Panc1 (cell line): ENCODE measurements at regions not wholly inside any gene's neighbourhood (a gene's known extent, or its start where the extent isn't known, plus 50 kb on each side); places are given as distances from the start of the nearest gene placed in this dataset.

Source experiments
- ATAC-seq: fragments of 200-7000 bp; cut with Tn5 transposase; 2 replicates; pipeline ENCODE4 v1.9.1; 2020; ENCODE audit warnings: mild to moderate bottlenecking, moderate library complexity
- BruUV-seq: library from RNA; stranded (reverse); fragments of 400-500 nt; replicated peaks from 2 replicates; lab custom pipeline; 2021; lab: Mats Ljungman, UMichigan
- CTCF ChIA-PET: fragments of 300-600 bp; sonication (Branson Sonifier 250); formaldehyde crosslinking; loops from one replicate; lab custom pipeline; 2022; ENCODE audit warnings: antibody characterized with exemption; lab: Charles Lee
- POLR2A ChIA-PET: fragments of 300-600 bp; sonication (Branson Sonifier 250); formaldehyde crosslinking; loops from one replicate; lab custom pipeline; 2022; ENCODE audit warnings: antibody characterized with exemption; lab: Charles Lee
- DNase-seq: peaks from one replicate; pipeline ENCODE4 v3.0.0-alpha.2; 2010; ENCODE audit warnings: low read depth, low spot score
- H3K27ac ChIP-seq: 2 replicates; pipeline ENCODE4 v1.5.1; 2011; ENCODE audit warnings: mild to moderate bottlenecking, low read length, inconsistent platforms
- H3K27me3 ChIP-seq: fragments of 200-500 bp; sonication (Bioruptor generic); 2 replicates; pipeline ENCODE4 v1.6.0; 2014; ENCODE audit warnings: low read length, inconsistent platforms; ENCODE audit not compliant: control insufficient read depth, insufficient read depth
- H3K36me3 ChIP-seq: fragments of 200-500 bp; sonication (Bioruptor generic); 2 replicates; pipeline ENCODE4 v1.5.1; 2014; ENCODE audit warnings: inconsistent platforms, mild to moderate bottlenecking, low read length, moderate library complexity; ENCODE audit not compliant: control insufficient read depth, insufficient read depth
- H3K4me1 ChIP-seq: 2 replicates; pipeline ENCODE4 v1.5.1; 2011; ENCODE audit warnings: inconsistent platforms, mild to moderate bottlenecking, low read length, moderate library complexity; ENCODE audit not compliant: control insufficient read depth, insufficient read depth
- H3K4me3 ChIP-seq, 2 experiments: 2 replicates each; pipeline ENCODE4 v1.5.1; 2011 to 2012; ENCODE audit warnings: low read depth in 2 of 2, low read length in 2 of 2, mild to moderate bottlenecking in 2 of 2, inconsistent platforms in 1 of 2, moderate library complexity in 1 of 2
- H3K9me3 ChIP-seq: fragments of 200-500 bp; sonication (Bioruptor generic); 2 replicates; pipeline ENCODE4 v1.5.1; 2014; ENCODE audit warnings: low read depth, mild to moderate bottlenecking, inconsistent platforms, low read length, moderate library complexity; ENCODE audit not compliant: control insufficient read depth, insufficient read depth
- CTCF ChIP-seq: fragments of 450-650 bp; IDR thresholded peaks from 2 replicates; pipeline ENCODE4 v1.5.1; 2017; ENCODE audit warnings: mild to moderate bottlenecking
- POLR2AphosphoS5 ChIP-seq: IDR thresholded peaks from 2 replicates; pipeline ENCODE4 v1.6.1; 2012; ENCODE audit warnings: mild to moderate bottlenecking, low read depth, low read length, moderate library complexity
- REST ChIP-seq, 2 experiments: IDR thresholded peaks; 2 replicates each; pipeline ENCODE4 v1.6.1; 2011 to 2012; ENCODE audit warnings: low read depth in 2 of 2, control low read depth in 1 of 2, low read length in 1 of 2, mild to moderate bottlenecking in 1 of 2, moderate library complexity in 1 of 2; ENCODE audit not compliant: insufficient read depth in 1 of 2
- SIN3A ChIP-seq: IDR thresholded peaks from 2 replicates; pipeline ENCODE4 v1.6.1; 2012; ENCODE audit warnings: low read depth, mild to moderate bottlenecking, low read length, moderate library complexity, borderline replicate concordance; ENCODE audit not compliant: insufficient read depth
- TCF7L2 ChIP-seq: IDR thresholded peaks from 2 replicates; pipeline ENCODE4 v1.6.1; 2011; ENCODE audit warnings: mild to moderate bottlenecking, low read depth, low read length, inconsistent platforms
- in situ Hi-C: cut with HindIII; loops from 2 replicates; pipeline ENCODE4 v1.10.0; 2016; ENCODE audit warnings: low sequenced_read_pairs, low pct_unique_long_range_greater_than_20kb
- intact Hi-C: fragments of 100-400 bp; cut with micrococcal nuclease; formaldehyde crosslinking; loops from one replicate; pipeline ENCODE4 v1.10.0; 2022; ENCODE audit not compliant: unreplicated experiment

GRCh38 chr5:174901336-174901735 lies 177.0 kb downstream of the MSX2 start:
- POLR2A ChIA-PET: no interaction called here

GRCh38 chr5:174900240-174900865 lies 176.0 kb downstream of the MSX2 start:
- CTCF ChIA-PET: no interaction called here
- H3K4me3 ChIP-seq: no peak overlapping the region
- no peak for DNase-seq
- in situ Hi-C loops: no loop called here
- no peaks in the 10 kb centered on the region for H3K36me3 ChIP-seq
- H3K27me3 ChIP-seq: no peaks in the 10 kb centered on the region
- no TSS peak for BruUV-seq
- H3K9me3 ChIP-seq: no peaks in the 10 kb centered on the region
- no peak for ATAC-seq
- TF ChIP-seq REST (IDR thresholded peaks at IDR 0.05; ENCODE audit: insufficient read depth in 1 of 2, low read depth in 2 of 2, low read length in 1 of 2): no peak
- no peak for TF ChIP-seq TCF7L2
- no peak for TF ChIP-seq SIN3A
- no peak for TF ChIP-seq CTCF
- TF ChIP-seq POLR2AphosphoS5: no peak
- intact Hi-C loops: no loop called here
- H3K27ac ChIP-seq: no peak overlapping the region
- POLR2A ChIA-PET: no interaction called here
- no peaks in the 10 kb centered on the region for H3K4me1 ChIP-seq

More at GRCh38 chr5:174901336-174901735, 177.0 kb downstream of the MSX2 start:
- Histone ChIP-seq H3K4me3 (no peak overlapping the region), H3K36me3 (no peaks in the 10 kb centered on the region), H3K9me3 (no peaks in the 10 kb centered on the region), H3K27ac (no peak overlapping the region), H3K27me3 (no peaks in the 10 kb centered on the region), H3K4me1 (no peaks in the 10 kb centered on the region)
- CTCF ChIA-PET: no interaction called here
- ATAC-seq: no peak
- DNase-seq: no peak
- intact Hi-C loops (no loop called here), in situ Hi-C loops (no loop called here)
- no peak for TF ChIP-seq REST (IDR thresholded peaks at IDR 0.05; ENCODE audit: insufficient read depth in 1 of 2, low read depth in 2 of 2, low read length in 1 of 2)
- no peak for TF ChIP-seq TCF7L2
- no peak for TF ChIP-seq POLR2AphosphoS5
- TF ChIP-seq CTCF: no peak
- TF ChIP-seq SIN3A: no peak
- no TSS peak for BruUV-seq
